Neutrophil (primary cell): ENCODE measurements at regions not wholly inside any gene's neighbourhood (a gene's known extent, or its start where the extent isn't known, plus 50 kb on each side); places are given as distances from the start of the nearest gene placed in this dataset.

ENCODE experiments used
- H3K27ac ChIP-seq: fragments of 200-600 bp; sonication (generic); 2 replicates; pipeline ENCODE4 v1.5.1; 2016; ENCODE audit warnings: mild to moderate bottlenecking, moderate library complexity
- H3K27me3 ChIP-seq: fragments of 200-600 bp; sonication (generic); 2 replicates; pipeline ENCODE4 v1.6.0; 2016; ENCODE audit warnings: mild to moderate bottlenecking
- H3K36me3 ChIP-seq: fragments of 200-600 bp; sonication (generic); 2 replicates; pipeline ENCODE4 v1.5.1; 2017
- H3K4me1 ChIP-seq, 2 experiments: fragments of 200-600 bp in 1 of 2; sonication (generic) in 1 of 2; 1 replicate in 1 of 2; 2 replicates in 1 of 2; pipeline versions ENCODE4 v1.5.1 to v1.6.1; 2013 to 2016; ENCODE audit warnings: low read depth in 1 of 2, low read length in 1 of 2, mild to moderate bottlenecking in 1 of 2, moderate library complexity in 1 of 2; ENCODE audit not compliant: control insufficient read depth in 1 of 2, insufficient read depth in 1 of 2
- H3K4me3 ChIP-seq, 2 experiments: fragments of 200-600 bp in 1 of 2; sonication (generic) in 1 of 2; 1 replicate in 1 of 2; 2 replicates in 1 of 2; pipeline ENCODE4 v1.5.1; 2013 to 2016; ENCODE audit warnings: low read depth in 1 of 2, low read length in 1 of 2, mild to moderate bottlenecking in 1 of 2, moderate library complexity in 1 of 2
- H3K9me3 ChIP-seq: fragments of 200-600 bp; sonication (generic); 2 replicates; pipeline ENCODE4 v1.5.1; 2016
- TF ChIP-seq, protein P1 (sequence below): fragments of 200-600 bp; sonication (generic); IDR thresholded peaks from 2 replicates; pipeline ENCODE4 v1.5.1; 2016; ENCODE audit warnings: antibody characterized with exemption

DNA sequence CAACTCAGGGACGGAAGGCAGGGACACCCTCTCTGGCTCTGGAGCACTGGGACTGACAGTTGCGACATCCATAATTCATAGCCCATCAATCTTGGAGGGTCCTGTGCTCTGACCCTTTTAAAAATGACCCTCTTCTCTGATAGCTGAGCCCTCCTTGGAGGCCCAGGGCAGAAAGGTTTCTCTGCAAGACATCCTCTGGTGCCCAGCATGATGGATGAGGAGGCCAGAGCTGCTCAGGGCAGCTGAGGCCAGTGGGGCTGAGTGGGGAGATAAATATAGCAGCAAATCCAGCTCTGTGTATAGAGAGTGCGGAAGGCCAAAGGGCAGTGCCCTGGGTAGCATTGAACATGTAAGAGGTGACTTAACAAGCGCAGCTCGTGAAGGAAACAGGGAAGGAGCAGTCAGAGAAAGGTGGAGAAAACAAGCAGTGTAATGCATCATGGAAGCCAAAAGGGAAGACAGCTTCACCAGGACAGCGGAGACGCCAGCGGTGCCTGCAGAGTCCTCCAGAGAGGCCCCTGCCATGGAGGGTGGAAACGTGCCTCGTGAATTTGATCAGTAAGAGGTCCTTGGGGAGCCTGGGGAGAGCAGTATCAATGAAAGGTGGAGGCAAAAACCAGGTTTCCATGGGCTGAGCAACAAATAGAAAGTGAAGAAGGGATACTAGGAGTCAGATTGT, 50.4 kb upstream of the FMOD start:
- no peaks in the 10 kb centered on the region for H3K9me3 ChIP-seq
- TF ChIP-seq, protein P1, sequence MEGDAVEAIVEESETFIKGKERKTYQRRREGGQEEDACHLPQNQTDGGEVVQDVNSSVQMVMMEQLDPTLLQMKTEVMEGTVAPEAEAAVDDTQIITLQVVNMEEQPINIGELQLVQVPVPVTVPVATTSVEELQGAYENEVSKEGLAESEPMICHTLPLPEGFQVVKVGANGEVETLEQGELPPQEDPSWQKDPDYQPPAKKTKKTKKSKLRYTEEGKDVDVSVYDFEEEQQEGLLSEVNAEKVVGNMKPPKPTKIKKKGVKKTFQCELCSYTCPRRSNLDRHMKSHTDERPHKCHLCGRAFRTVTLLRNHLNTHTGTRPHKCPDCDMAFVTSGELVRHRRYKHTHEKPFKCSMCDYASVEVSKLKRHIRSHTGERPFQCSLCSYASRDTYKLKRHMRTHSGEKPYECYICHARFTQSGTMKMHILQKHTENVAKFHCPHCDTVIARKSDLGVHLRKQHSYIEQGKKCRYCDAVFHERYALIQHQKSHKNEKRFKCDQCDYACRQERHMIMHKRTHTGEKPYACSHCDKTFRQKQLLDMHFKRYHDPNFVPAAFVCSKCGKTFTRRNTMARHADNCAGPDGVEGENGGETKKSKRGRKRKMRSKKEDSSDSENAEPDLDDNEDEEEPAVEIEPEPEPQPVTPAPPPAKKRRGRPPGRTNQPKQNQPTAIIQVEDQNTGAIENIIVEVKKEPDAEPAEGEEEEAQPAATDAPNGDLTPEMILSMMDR: no peak
- H3K27me3 ChIP-seq: peaks cover 24% of the 10 kb centered on the region
- no peak overlapping the region for H3K4me3 ChIP-seq
- H3K4me1 ChIP-seq: no peaks in the 10 kb centered on the region
- H3K36me3 ChIP-seq: no peaks in the 10 kb centered on the region
- no peak overlapping the region for H3K27ac ChIP-seq

DNA sequence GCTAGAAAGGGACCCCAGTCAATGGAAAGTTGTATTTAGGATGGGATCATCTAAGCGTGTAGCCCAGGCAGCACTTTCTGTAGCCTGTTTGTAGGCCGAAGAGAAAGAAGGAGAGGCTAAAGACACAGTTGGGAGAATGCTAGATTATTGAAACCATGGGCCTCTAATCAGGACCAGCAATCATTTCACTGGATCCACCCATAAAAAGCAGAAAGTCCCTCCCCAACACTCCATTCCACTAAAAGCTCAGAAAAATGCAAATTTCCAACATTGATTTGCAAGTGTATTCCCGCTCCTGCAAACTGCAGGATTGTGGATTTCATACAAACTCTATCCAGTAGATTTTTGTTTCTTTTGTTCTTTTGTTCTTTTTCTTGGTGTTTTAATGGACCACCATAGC, 51.2 kb upstream of the FMOD start:
- Histone ChIP-seq H3K36me3 (no peaks in the 10 kb centered on the region), H3K4me3 (no peak overlapping the region), H3K9me3 (no peaks in the 10 kb centered on the region), H3K27ac (no peak overlapping the region), H3K4me1 (no peaks in the 10 kb centered on the region), H3K27me3 (peaks cover 22% of the 10 kb centered on the region)
- TF ChIP-seq, protein P1: no peak

DNA sequence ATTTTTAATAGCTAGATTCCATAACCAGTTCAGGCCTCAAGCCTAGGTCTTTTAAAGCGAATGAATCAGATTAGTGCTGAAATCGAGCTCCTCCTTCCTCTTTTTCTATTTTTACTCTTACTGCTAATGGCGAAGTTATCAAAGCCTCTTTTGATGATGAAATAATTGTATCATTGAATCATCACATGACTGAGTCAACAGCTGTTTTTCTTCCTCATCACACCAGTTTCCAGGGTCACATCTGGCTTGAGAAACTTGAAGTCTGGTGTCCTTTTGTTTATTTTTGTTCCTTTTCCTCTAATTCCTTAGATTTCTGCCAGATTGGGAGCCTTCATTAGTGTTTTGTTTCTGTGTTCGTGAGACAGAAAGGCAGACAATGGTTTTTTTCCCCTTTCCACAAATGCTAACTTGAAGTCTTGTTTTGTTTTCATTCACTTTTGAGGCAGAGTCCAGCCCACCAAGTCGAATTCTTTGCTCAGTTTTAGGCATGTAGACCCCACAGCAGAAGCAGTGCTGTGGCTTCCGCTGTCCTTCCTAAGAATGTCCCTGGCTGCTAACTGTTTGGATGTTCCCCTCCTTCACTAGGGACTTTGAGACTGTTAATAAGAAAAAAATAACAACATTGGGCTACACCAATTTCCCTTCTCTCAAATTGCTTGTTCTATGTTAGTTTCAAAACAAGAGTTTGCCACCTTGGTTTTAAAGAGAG, 51.9 kb upstream of the FMOD start:
- Histone ChIP-seq H3K4me1 (no peaks in the 10 kb centered on the region), H3K27ac (no peak overlapping the region), H3K36me3 (no peaks in the 10 kb centered on the region), H3K27me3 (peaks cover 16% of the 10 kb centered on the region), H3K4me3 (no peak overlapping the region), H3K9me3 (no peaks in the 10 kb centered on the region)
- TF ChIP-seq, protein P1: no peak

DNA sequence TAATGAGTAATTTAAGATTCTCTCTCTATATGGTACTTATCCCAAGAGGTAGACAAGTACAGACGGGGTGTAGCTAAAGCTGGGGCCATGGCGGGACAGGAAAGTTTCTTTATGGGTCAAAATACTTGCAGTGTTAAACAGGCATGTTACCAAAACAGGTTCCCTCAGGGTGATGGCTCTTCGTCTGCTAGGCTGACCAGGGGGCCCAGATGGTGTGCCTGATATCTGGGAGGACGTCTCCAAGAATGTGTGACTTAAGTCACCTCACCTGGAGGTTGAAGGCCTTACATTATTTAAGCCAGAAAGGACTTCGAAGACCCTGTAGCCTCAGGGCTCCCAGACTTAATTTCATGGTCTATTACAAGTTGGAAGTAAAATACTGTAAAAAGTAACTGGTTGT, 52.7 kb upstream of the FMOD start:
- Histone ChIP-seq H3K27me3 (peaks cover 8% of the 10 kb centered on the region), H3K9me3 (no peaks in the 10 kb centered on the region), H3K27ac (no peak overlapping the region), H3K4me1 (no peaks in the 10 kb centered on the region), H3K4me3 (no peak overlapping the region), H3K36me3 (no peaks in the 10 kb centered on the region)
- TF ChIP-seq, protein P1: no peak

DNA sequence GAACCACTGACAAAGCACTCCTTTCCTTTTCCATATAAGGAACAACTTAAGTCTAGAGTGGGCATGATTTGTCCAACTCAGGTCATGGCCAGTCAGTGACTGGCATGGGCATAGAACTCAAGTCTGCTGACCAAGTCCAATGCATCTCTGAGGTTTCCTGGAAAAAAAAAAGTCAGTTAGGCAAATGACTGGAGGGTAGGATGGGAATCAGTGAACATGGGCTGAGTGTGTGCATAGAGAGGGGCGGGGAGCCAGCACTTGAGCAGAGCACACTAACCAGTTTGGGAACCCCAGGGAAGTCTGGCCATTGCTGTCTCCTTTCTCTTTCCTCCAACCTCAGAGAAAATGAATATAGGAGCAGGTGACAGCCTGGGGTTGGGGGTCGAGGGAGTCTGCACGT, 53.6 kb upstream of the FMOD start:
- H3K36me3 ChIP-seq: no peaks in the 10 kb centered on the region
- peaks cover 6% of the 10 kb centered on the region for H3K27me3 ChIP-seq
- H3K4me3 ChIP-seq: no peak overlapping the region
- H3K4me1 ChIP-seq: no peaks in the 10 kb centered on the region
- no peak overlapping the region for H3K27ac ChIP-seq
- no peaks in the 10 kb centered on the region for H3K9me3 ChIP-seq
- TF ChIP-seq, protein P1: no peak
